ENCODE measurements at regions not wholly inside any gene's neighbourhood (a gene's known extent, or its start where the extent isn't known, plus 50 kb on each side); places are given as distances from the start of the nearest gene placed in this dataset.

DNA sequence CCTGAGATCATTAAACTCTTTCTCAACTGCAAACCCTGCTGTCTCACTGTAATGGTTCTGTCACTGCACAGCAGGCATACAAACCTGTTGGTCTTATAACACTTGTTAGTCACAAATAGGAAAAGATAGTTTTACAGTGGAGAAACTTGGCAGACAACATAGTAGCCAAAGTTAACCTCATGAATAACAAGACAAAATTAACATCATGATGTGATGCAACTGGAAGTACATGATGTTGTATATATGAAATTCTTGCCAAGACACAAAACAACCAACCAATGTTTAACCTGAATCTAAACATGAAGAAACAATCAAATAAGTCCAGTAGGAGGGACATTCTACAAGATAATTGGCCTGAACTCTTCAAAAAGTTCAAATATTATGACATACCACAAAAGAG is 189.3 kb downstream of the RNF152 start:
- Histone ChIP-seq H3K4me1 (ENCODE audit: control insufficient read depth, insufficient read depth, low read length, poor library complexity, severe bottlenecking) (no peaks in the 10 kb centered on the region), H3K4me3 (ENCODE audit: extremely low read depth, insufficient read depth, low read length, poor library complexity, severe bottlenecking) (no peak overlapping the region), H3K36me3 (ENCODE audit: control insufficient read depth, insufficient read depth, low read length) (no peaks in the 10 kb centered on the region), H3K9me3 (ENCODE audit: control insufficient read depth, low read length) (no peaks in the 10 kb centered on the region), H3K27ac (ENCODE audit: low read depth, low read length, severe bottlenecking) (no peak overlapping the region)

DNA sequence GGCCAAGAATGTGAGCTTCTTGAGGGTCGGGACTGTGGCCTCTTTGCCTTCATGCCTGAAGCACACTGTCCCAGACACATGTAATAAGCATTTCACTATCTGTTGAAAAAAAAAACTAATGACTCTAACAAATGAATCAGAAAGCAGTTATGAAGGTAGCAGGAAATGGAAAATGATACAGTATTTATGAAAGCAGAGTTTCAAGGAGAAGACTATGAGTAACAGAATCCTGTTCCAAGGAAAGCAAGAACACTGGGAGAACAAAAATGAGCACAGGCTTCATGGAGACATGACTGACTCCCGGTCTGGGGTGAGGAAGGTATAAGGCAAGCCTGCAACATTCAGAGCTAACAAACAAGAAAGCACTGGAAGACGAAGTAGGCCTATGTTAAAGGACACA is 190.8 kb downstream of the RNF152 start:
- Histone ChIP-seq H3K4me3 (ENCODE audit: extremely low read depth, insufficient read depth, low read length, poor library complexity, severe bottlenecking) (no peak overlapping the region), H3K27ac (ENCODE audit: low read depth, low read length, severe bottlenecking) (no peak overlapping the region), H3K36me3 (ENCODE audit: control insufficient read depth, insufficient read depth, low read length) (no peaks in the 10 kb centered on the region), H3K4me1 (ENCODE audit: control insufficient read depth, insufficient read depth, low read length, poor library complexity, severe bottlenecking) (no peaks in the 10 kb centered on the region), H3K9me3 (ENCODE audit: control insufficient read depth, low read length) (no peaks in the 10 kb centered on the region)
- WGBS, 2 experiments (ENCODE audit: insufficient coverage in 2 of 2) = 91 to 93% methylated on average over 3 of the region's 3 CpGs

DNA sequence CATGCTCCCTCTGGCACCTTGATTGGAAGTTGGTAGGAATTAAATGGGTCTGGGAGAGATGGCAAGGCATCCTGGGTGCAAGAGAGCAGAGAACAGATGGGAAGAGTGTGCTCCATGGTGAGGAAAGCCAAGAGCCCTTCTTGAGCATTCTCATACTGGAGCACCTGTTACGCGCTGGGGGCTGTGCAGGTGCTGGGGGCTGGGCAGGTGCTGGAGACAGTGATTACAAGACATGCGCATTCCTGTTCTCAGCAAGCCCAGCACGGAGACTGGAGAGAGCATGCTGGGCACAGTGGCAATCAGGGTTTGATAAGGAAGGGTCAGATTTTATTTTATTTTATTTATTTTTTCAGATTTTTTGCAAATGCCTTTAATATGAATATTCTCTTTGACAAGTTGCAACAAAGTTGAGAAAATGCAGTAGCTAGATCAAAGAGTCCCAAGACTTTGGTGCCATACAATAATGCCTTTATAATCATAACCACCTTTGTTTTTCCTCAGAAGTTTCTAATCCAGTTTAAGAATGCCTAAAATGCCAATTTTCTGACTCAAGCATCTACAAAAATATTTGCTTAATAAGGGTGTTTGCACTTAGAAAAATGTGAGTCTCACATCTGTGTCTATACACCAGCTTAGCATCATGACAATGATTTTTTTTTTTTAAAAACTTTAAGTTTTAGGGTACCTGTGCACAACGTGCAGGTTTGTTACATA is 193.3 kb downstream of the RNF152 start:
- Histone ChIP-seq H3K4me1 (ENCODE audit: control insufficient read depth, insufficient read depth, low read length, poor library complexity, severe bottlenecking) (no peaks in the 10 kb centered on the region), H3K4me3 (ENCODE audit: extremely low read depth, insufficient read depth, low read length, poor library complexity, severe bottlenecking) (no peak overlapping the region), H3K36me3 (ENCODE audit: control insufficient read depth, insufficient read depth, low read length) (no peaks in the 10 kb centered on the region), H3K27ac (ENCODE audit: low read depth, low read length, severe bottlenecking) (no peak overlapping the region), H3K9me3 (ENCODE audit: control insufficient read depth, low read length) (peaks cover 8% of the 10 kb centered on the region)
- 93 to 100% methylated on average over 2 of the region's 5 CpGs for WGBS, 2 experiments (ENCODE audit: insufficient coverage in 2 of 2)

DNA sequence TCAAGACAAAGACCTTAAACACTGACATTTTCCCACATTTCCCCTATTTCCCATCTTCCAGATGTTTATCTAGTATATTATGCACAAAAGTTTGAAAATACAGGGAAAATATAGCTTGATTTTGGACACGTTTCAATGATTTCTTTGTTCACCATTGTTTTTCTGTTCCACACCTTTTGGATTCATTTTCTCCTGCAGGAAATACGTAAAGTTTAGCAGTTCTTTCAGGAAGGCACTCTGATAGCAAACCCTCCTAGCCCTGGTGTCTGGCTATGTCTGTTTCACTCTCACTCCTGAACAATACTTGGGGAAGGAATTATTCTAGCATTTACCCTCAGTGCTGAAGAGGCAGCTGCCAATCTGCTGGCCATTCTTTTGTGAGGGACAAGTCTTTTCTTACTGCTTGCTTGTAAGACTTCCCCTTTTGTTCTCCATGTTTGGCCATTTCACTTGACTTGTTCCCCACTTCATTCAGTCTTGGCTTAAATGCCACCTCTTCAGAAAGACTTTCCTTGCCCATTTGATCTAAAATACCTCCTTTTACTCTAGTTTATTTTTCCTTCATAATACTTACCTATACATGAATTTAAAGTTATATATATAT is 195.4 kb downstream of the RNF152 start:
- WGBS, 2 experiments (ENCODE audit: insufficient coverage in 2 of 2) = 67 to 100% methylated on average over 1 of the region's 2 CpGs
- Histone ChIP-seq H3K27ac (ENCODE audit: low read depth, low read length, severe bottlenecking) (no peak overlapping the region), H3K9me3 (ENCODE audit: control insufficient read depth, low read length) (peaks cover 8% of the 10 kb centered on the region), H3K4me3 (ENCODE audit: extremely low read depth, insufficient read depth, low read length, poor library complexity, severe bottlenecking) (no peak overlapping the region), H3K4me1 (ENCODE audit: control insufficient read depth, insufficient read depth, low read length, poor library complexity, severe bottlenecking) (no peaks in the 10 kb centered on the region), H3K36me3 (ENCODE audit: control insufficient read depth, insufficient read depth, low read length) (no peaks in the 10 kb centered on the region)

DNA sequence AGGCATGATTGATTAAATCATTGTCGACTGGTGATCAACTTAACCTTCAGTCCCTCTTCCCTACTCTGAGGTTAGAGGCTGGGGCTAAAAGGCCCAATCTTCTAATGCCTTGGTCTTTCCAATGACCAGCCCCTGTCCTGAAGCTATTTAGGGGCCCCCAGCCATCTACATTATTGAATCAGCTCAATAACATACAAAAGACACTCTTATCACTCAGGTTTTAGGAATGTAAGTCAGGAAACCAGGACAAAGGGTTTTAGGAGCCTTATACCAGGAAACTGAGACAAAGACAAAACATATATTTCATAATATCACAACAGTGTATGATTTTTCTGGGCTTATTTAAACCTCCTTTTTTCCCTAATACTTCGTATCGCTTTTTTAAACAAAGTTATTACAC is 198.6 kb downstream of the RNF152 start:
- no peaks in the 10 kb centered on the region for H3K4me1 ChIP-seq (ENCODE audit: control insufficient read depth, insufficient read depth, low read length, poor library complexity, severe bottlenecking)
- H3K36me3 ChIP-seq (ENCODE audit: control insufficient read depth, insufficient read depth, low read length) = no peaks in the 10 kb centered on the region
- H3K4me3 ChIP-seq (ENCODE audit: extremely low read depth, insufficient read depth, low read length, poor library complexity, severe bottlenecking) = no peak overlapping the region
- H3K9me3 ChIP-seq (ENCODE audit: control insufficient read depth, low read length) = peaks cover 8% of the 10 kb centered on the region
- H3K27ac ChIP-seq (ENCODE audit: low read depth, low read length, severe bottlenecking) = no peak overlapping the region
- WGBS, 2 experiments (ENCODE audit: insufficient coverage in 2 of 2) = 92 to 93% methylated on average over 3 of the region's 3 CpGs

DNA sequence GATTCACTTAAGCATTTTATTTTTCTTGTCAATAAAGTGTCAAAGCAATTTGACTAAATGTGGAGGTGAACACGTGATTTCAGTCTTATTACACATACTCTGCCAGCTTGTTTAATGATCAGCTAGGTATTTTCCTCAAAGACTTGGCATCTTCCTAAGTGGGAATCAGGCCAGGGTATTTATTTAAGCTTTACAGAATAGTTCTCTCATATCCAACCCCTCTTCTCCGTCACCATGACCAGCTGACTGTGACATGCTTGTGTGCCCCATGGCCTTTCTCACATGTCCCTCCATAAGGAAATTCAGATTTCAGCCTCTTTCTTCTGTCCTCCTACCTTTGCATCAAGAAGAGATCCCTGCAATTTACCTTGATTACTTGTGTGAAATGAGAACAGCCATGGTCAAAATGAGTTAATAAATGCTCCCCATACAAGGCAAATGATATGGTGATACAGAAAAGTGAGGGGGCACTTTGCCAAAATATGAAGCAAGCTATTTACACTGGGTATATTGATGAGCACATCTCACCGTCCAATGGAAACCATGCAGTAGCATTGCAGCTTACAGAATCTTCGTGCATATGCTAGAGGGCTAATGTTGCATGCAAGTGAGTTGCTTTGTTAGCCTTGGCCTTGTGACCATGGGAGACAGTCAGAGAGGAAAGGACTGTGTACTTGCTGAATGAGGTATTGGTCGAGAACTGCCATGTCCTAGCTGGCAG is 202.2 kb downstream of the RNF152 start:
- H3K9me3 ChIP-seq (ENCODE audit: control insufficient read depth, low read length) = peaks cover 4% of the 10 kb centered on the region
- H3K4me1 ChIP-seq (ENCODE audit: control insufficient read depth, insufficient read depth, low read length, poor library complexity, severe bottlenecking) = no peaks in the 10 kb centered on the region
- H3K27ac ChIP-seq (ENCODE audit: low read depth, low read length, severe bottlenecking) = no peak overlapping the region
- H3K4me3 ChIP-seq (ENCODE audit: extremely low read depth, insufficient read depth, low read length, poor library complexity, severe bottlenecking) = no peak overlapping the region
- no peaks in the 10 kb centered on the region for H3K36me3 ChIP-seq (ENCODE audit: control insufficient read depth, insufficient read depth, low read length)
- 94 to 98% methylated on average over 4 to 5 of the region's 5 CpGs for WGBS, 2 experiments (ENCODE audit: insufficient coverage in 2 of 2)

DNA sequence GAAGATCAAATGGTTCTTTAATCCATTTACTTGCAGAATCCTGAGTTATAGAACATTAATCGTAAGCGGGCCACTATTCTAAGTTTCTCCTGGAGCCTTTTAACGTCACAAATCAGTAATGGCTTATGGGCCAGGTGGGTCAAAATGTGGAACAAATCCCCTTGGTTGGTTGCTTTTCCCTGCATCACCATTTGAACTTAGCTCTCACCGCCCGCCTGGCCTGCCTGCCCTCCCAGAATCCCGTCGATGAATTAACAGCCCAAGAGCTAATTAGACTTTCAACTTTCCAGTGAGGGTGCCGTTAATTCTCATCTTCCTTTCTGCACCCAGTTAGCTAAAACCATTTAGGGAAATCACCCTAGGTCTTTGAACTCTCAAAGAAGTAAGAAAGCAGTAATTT is 205.5 kb downstream of the RNF152 start:
- no peaks in the 10 kb centered on the region for H3K36me3 ChIP-seq (ENCODE audit: control insufficient read depth, insufficient read depth, low read length)
- 92% methylated on average over 8 of the region's 8 CpGs for WGBS, 2 experiments (ENCODE audit: insufficient coverage in 2 of 2)
- no peak overlapping the region for H3K4me3 ChIP-seq (ENCODE audit: extremely low read depth, insufficient read depth, low read length, poor library complexity, severe bottlenecking)
- no peaks in the 10 kb centered on the region for H3K4me1 ChIP-seq (ENCODE audit: control insufficient read depth, insufficient read depth, low read length, poor library complexity, severe bottlenecking)
- no peak overlapping the region for H3K27ac ChIP-seq (ENCODE audit: low read depth, low read length, severe bottlenecking)
- H3K9me3 ChIP-seq (ENCODE audit: control insufficient read depth, low read length) = peaks cover 8% of the 10 kb centered on the region

DNA sequence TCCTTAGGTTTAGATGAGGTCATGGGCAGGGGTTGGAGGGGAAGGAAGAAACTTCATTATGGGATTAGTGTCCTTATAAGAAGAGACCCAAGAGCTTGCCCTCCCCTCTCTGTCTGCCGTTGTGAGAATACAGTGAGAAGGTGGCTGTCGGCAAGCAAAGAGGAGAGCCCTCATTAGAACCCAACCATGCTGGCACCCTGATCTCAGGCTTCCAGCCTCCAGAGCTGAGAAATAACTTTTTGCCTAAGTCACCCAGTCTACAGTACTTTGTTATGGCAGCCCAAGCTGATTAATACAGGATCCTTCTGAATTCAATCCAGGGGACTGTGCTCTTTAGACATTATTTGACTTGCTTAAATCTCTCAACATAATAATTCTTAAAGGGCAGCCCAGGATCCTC is 209.0 kb downstream of the RNF152 start:
- WGBS, 2 experiments (ENCODE audit: insufficient coverage in 2 of 2) = no CpG with 5 or more reads among the region's 2 CpGs
- no peaks in the 10 kb centered on the region for H3K36me3 ChIP-seq (ENCODE audit: control insufficient read depth, insufficient read depth, low read length)
- no peaks in the 10 kb centered on the region for H3K4me1 ChIP-seq (ENCODE audit: control insufficient read depth, insufficient read depth, low read length, poor library complexity, severe bottlenecking)
- no peak overlapping the region for H3K4me3 ChIP-seq (ENCODE audit: extremely low read depth, insufficient read depth, low read length, poor library complexity, severe bottlenecking)
- no peak overlapping the region for H3K27ac ChIP-seq (ENCODE audit: low read depth, low read length, severe bottlenecking)
- H3K9me3 ChIP-seq (ENCODE audit: control insufficient read depth, low read length) = peaks cover 16% of the 10 kb centered on the region

DNA sequence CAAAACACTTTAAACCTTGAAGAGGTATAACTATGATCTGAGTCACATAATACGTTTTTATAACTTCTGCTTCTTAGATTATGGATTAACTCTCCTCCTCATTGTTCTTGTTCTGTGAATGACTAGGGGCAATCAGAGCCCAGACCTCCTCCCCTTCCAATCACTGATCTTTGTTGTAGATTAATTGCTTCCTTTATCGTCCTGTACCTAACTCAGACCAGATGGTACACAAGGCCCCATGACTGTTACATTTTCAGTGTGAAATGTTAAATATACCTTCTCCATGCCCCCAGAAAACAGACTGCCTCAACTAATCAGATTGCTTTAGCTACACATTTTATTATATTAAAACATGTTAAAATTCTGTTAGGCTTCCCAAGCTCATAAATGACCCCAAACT is 211.7 kb downstream of the RNF152 start:
- H3K36me3 ChIP-seq (ENCODE audit: control insufficient read depth, insufficient read depth, low read length) = no peaks in the 10 kb centered on the region
- no peak overlapping the region for H3K27ac ChIP-seq (ENCODE audit: low read depth, low read length, severe bottlenecking)
- no peaks in the 10 kb centered on the region for H3K4me1 ChIP-seq (ENCODE audit: control insufficient read depth, insufficient read depth, low read length, poor library complexity, severe bottlenecking)
- 100% methylated on average over 1 of the region's 2 CpGs; no CpG with 5 or more reads in 1 of the 2 experiments for WGBS, 2 experiments (ENCODE audit: insufficient coverage in 2 of 2)
- no peak overlapping the region for H3K4me3 ChIP-seq (ENCODE audit: extremely low read depth, insufficient read depth, low read length, poor library complexity, severe bottlenecking)
- H3K9me3 ChIP-seq (ENCODE audit: control insufficient read depth, low read length) = peaks cover 18% of the 10 kb centered on the region

DNA sequence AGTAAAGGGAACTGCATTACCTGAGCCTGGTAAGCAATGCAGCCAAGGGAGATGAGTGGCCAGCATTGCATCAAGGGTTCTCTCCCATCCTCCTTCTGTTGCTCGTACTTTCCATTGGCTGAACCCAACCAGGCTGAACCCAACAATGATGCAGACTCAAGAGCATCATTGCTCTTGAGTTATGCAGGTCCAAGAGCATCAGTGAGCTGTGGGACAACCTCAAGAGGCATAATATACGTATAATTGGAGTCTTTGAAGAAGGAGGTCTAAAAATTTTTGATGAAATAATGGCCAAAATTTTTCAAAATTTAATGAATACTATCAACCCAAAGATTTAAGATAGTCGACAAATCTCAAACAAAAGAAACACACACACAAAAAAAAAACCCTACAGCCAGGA is 213.0 kb downstream of the RNF152 start:
- no peak overlapping the region for H3K4me3 ChIP-seq (ENCODE audit: extremely low read depth, insufficient read depth, low read length, poor library complexity, severe bottlenecking)
- no peaks in the 10 kb centered on the region for H3K4me1 ChIP-seq (ENCODE audit: control insufficient read depth, insufficient read depth, low read length, poor library complexity, severe bottlenecking)
- no peaks in the 10 kb centered on the region for H3K36me3 ChIP-seq (ENCODE audit: control insufficient read depth, insufficient read depth, low read length)
- H3K9me3 ChIP-seq (ENCODE audit: control insufficient read depth, low read length) = peaks cover 12% of the 10 kb centered on the region
- WGBS, 2 experiments (ENCODE audit: insufficient coverage in 2 of 2) = no CpG with 5 or more reads among the region's 3 CpGs
- no peak overlapping the region for H3K27ac ChIP-seq (ENCODE audit: low read depth, low read length, severe bottlenecking)

DNA sequence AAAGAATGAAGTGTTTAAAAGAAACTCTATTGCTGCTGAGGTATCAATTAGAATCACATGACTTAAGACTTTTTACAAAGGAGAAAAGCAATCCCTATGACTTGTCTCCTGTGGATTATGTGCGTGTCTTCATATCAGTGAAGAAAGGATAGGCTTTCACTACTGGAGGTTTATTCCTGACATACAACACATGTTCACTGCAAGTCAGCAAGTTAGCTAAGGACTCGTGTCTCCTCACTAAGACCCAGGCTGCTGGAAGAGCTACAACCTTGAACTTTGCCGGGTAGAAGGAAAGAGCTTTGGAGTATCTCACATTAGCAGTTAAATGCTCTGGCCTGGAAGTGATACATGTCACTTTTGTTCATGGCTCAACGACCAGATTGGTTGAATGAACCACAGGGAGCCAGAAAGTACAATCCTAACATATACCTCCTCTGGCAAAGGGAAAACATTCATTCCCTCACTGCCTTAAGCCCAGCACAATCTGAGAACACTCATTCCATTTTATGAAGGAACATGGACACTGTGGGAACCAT is 215.3 kb downstream of the RNF152 start:
- Histone ChIP-seq H3K27ac (ENCODE audit: low read depth, low read length, severe bottlenecking) (no peak overlapping the region), H3K36me3 (ENCODE audit: control insufficient read depth, insufficient read depth, low read length) (no peaks in the 10 kb centered on the region), H3K4me1 (ENCODE audit: control insufficient read depth, insufficient read depth, low read length, poor library complexity, severe bottlenecking) (no peaks in the 10 kb centered on the region), H3K9me3 (ENCODE audit: control insufficient read depth, low read length) (peaks cover 10% of the 10 kb centered on the region), H3K4me3 (ENCODE audit: extremely low read depth, insufficient read depth, low read length, poor library complexity, severe bottlenecking) (no peak overlapping the region)
- 75 to 94% methylated on average over 3 of the region's 4 CpGs for WGBS, 2 experiments (ENCODE audit: insufficient coverage in 2 of 2)

Data from mesodermal cell (in vitro differentiated cells).